HEK293T (cell line): ENCODE measurements at regions not wholly inside any gene's neighbourhood (a gene's known extent, or its start where the extent isn't known, plus 50 kb on each side); places are given as distances from the start of the nearest gene placed in this dataset.
"Not testable (repeated sequence)": the region's sequence is repeated elsewhere in the genome, so short reads cannot be mapped to it uniquely, and the experiment has no call there.

Experiments used
- CTCF ChIA-PET: fragments of 350-600 bp; formaldehyde crosslinking; extraction: SDS; loops from one replicate; lab custom pipeline; 2021; ENCODE audit warnings: antibody characterized with exemption, inconsistent platforms; lab: Yijun Ruan, JAX
- POLR2A ChIA-PET: fragments of 350-600 bp; formaldehyde crosslinking; extraction: SDS; loops from one replicate; lab custom pipeline; 2020; ENCODE audit warnings: antibody characterized with exemption, inconsistent platforms; lab: Yijun Ruan, JAX
- DNase-seq: peaks from one replicate; pipeline ENCODE4 v3.0.0; 2012; ENCODE audit warnings: mixed read lengths; ENCODE audit errors: extremely low spot score
- ARNT ChIP-seq: fragments of 450-650 bp; IDR thresholded peaks from 2 replicates; pipeline ENCODE4 v1.6.1; 2017; ENCODE audit warnings: mild to moderate bottlenecking
- BHLHE40 ChIP-seq: fragments of 450-650 bp; IDR thresholded peaks from 2 replicates; pipeline ENCODE4 v1.6.1; 2016; ENCODE audit warnings: mild to moderate bottlenecking, moderate library complexity, borderline replicate concordance
- CTBP1 ChIP-seq: fragments of 450-650 bp; IDR thresholded peaks from 2 replicates; pipeline ENCODE4 v1.6.1; 2016; ENCODE audit warnings: borderline replicate concordance
- ELF4 ChIP-seq: fragments of 450-650 bp; IDR thresholded peaks from 2 replicates; pipeline ENCODE4 v1.6.1; 2017; ENCODE audit warnings: antibody characterized with exemption
- FOXA1 ChIP-seq: fragments of 450-650 bp; IDR thresholded peaks from 2 replicates; pipeline ENCODE4 v1.6.1; 2016; ENCODE audit warnings: mild to moderate bottlenecking
- FOXK2 ChIP-seq: fragments of 450-650 bp; IDR thresholded peaks from 2 replicates; pipeline ENCODE4 v1.6.1; 2016; ENCODE audit warnings: mild to moderate bottlenecking
- FOXM1 ChIP-seq: fragments of 450-650 bp; IDR thresholded peaks from 2 replicates; pipeline ENCODE4 v1.6.1; 2017; ENCODE audit warnings: mild to moderate bottlenecking, borderline replicate concordance
- HDGF ChIP-seq: fragments of 450-650 bp; IDR thresholded peaks from 2 replicates; pipeline ENCODE4 v1.6.1; 2017; ENCODE audit warnings: antibody characterized with exemption, borderline replicate concordance
- L3MBTL2 ChIP-seq: fragments of 450-650 bp; conservative IDR thresholded peaks from 2 replicates; pipeline ENCODE4 v1.6.1; 2016; ENCODE audit warnings: mild to moderate bottlenecking
- LEF1 ChIP-seq: fragments of 450-650 bp; IDR thresholded peaks from 2 replicates; pipeline ENCODE4 v1.6.1; 2017; ENCODE audit warnings: mild to moderate bottlenecking, borderline replicate concordance
- NFRKB ChIP-seq: fragments of 450-650 bp; IDR thresholded peaks from 2 replicates; pipeline ENCODE4 v1.6.1; 2016; ENCODE audit warnings: mild to moderate bottlenecking, moderate library complexity
- SP1 ChIP-seq: fragments of 450-650 bp; IDR thresholded peaks from 2 replicates; pipeline ENCODE4 v1.6.1; 2017
- SUZ12 ChIP-seq: fragments of 450-650 bp; IDR thresholded peaks from 2 replicates; pipeline ENCODE4 v1.6.1; 2016; ENCODE audit warnings: mild to moderate bottlenecking
- TARDBP ChIP-seq: fragments of 450-650 bp; IDR thresholded peaks from 2 replicates; pipeline ENCODE4 v1.6.1; 2016
- ZNF384 ChIP-seq: fragments of 450-650 bp; IDR thresholded peaks from 2 replicates; pipeline ENCODE4 v1.6.1; 2016
- TF ChIP-seq, protein P1 (sequence below): fragments of 450-650 bp; IDR thresholded peaks from 2 replicates; pipeline ENCODE4 v1.6.1; 2016

DNA sequence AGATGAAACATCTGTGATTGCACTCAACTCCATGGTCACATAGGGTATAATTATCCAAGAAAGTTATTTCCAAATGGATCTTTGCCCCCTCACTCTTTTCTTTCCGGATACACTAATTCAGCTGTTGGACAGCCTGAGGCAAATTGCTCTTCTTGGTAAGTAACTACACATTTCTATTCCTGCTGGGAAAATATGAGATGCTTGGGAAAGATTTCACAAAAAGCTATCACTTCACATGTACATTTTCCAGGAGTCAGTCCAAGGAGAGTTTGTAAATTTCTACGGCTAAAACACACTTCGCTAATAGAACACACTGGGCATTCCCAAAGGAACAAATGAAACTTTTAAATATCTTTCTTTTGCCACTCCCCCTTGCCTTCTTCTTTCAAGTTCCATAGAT, 123.0 kb upstream of the GRIA1 start:
- ChIA-PET POLR2A (no interaction called here), CTCF (no interaction called here)
- no peak for DNase-seq
- TF ChIP-seq SP1: no peak
- no peak for TF ChIP-seq FOXK2

DNA sequence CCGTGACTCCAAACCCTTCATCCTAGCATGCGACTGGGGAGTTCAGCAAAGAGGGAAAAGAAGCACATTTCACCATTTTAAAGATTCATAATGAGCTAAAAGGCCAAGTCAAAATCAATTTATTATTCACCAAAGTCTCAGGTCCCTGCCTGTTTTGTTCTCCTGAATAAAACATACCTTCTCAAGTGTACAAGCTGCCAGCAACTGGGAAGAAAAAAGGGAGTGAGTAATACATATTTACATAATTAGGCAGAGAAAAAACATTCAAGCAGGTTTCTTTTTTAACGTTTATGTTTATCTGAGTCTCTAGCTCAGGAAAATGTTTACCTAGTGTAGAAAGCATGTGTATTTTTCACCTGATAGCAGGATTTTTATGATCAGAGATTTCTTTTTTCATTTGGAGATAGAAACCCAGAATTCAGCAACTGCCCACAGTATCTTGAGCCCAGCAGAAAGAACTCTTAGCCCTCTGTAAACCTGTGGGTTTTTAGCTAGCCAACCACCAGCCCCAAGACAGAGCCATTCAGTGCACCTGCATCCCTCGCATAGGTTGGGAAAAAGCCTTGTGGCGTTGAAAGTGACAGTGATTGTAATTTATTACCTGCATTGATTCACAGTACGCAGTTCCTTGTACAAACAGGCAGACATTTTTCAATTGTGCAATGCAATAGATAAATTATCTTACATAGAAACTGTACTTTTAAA, 117.9 kb upstream of the GRIA1 start:
- no peak for DNase-seq
- POLR2A ChIA-PET: no interaction called here
- CTCF ChIA-PET: no interaction called here
- no peak for TF ChIP-seq NFRKB

DNA sequence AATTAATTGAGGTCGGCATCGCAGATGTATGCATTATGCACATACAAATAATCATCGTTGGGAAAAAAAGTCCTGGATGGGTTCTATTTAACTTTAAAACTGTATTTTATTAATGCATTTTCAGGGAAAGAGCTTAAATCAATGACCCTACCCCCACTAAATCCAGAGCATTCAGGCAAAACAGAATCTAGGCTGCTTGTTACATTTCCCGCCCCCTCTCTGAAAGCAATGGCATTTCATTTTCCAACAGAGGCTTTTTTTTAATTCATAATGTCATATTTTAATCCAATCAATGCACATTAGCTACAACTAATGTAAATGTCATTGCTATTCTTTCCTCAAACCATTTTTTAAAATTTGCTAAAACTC, 117.4 kb upstream of the GRIA1 start:
- POLR2A ChIA-PET: no interaction called here
- no peak for DNase-seq
- TF ChIP-seq FOXA1 (no peak), L3MBTL2 (no peak), LEF1 (no peak), NFRKB (no peak), FOXK2 (no peak), BHLHE40 (no peak), ARNT (no peak), CTBP1 (no peak), SUZ12 (no peak), SP1 (no peak), ZNF384 (no peak), ELF4 (no peak), TARDBP (no peak)
- TF ChIP-seq, protein P1, sequence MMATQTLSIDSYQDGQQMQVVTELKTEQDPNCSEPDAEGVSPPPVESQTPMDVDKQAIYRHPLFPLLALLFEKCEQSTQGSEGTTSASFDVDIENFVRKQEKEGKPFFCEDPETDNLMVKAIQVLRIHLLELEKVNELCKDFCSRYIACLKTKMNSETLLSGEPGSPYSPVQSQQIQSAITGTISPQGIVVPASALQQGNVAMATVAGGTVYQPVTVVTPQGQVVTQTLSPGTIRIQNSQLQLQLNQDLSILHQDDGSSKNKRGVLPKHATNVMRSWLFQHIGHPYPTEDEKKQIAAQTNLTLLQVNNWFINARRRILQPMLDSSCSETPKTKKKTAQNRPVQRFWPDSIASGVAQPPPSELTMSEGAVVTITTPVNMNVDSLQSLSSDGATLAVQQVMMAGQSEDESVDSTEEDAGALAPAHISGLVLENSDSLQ: no peak
- CTCF ChIA-PET: no interaction called here

DNA sequence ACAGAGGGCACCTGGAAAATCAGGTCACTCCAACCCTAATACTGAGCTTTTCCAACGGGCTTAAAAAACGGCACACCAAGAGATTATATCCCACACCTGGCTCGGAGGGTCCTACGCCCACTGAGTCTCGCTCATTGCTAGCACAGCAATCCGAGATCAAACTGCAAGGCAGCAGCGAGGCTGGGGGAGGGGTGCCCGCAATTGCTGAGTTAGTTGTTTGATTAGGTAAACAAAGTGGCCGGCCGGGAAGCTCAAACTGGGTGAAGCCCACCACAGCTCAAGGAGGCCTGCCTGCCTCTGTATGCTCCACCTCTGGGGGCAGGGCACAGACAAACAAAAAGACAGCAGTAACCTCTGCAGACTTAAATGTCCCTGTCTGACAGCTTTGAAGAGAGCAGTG, 108.8 kb upstream of the GRIA1 start:
- DNase-seq, POLR2A ChIA-PET, CTCF ChIA-PET: not testable (repeated sequence)

DNA sequence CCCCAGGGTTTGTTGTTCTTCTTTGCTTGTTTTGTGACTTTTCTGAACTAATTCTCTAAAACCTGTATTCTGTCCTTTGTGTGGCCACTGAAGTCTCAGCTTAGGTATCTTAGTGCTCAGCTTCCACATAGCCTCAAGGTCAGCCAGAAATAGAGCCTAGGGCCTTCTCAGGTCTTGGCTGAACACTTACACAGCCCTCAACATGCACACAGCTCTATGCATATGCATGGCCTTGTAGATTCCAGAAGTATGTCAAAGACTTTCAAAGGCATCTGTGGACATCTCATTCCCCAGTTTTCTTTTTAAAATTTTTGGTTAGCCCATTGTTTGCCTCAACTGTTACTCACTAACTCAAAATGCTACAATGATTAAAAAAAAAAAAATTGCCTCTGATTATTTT, 99.9 kb upstream of the GRIA1 start:
- TF ChIP-seq SP1 (no peak), ELF4 (no peak), ARNT (no peak), TARDBP (no peak), NFRKB (no peak), ZNF384 (no peak), FOXA1 (no peak), FOXM1 (no peak), FOXK2 (no peak), HDGF (no peak), L3MBTL2 (no peak), CTBP1 (no peak), SUZ12 (no peak)
- TF ChIP-seq, protein P1: no peak
- no peak for DNase-seq
- ChIA-PET POLR2A (no interaction called here), CTCF (no interaction called here)

DNA sequence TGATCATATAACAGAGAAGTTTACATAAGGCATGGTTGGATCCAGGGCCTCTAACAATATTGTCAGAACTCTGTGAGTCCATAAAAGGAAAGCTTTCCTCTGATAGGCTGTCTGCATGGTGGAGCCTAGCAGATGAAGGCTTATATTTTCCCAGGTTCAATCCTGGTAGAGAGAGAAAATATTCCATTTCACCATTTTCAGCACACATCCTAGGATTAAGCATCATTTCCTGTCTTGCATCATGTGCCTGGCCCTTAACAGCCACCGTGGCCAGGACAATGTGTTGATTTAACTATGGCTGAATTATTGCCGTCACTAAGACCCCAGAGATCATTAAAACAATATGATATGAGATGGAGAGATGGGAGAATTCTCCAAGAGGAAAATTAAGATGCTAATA, 90.9 kb upstream of the GRIA1 start:
- ChIA-PET POLR2A (no interaction called here), CTCF (no interaction called here)
- TF ChIP-seq BHLHE40: no peak
- no peak for TF ChIP-seq SUZ12
- TF ChIP-seq CTBP1: no peak
- TF ChIP-seq FOXM1: no peak
- TF ChIP-seq ELF4: no peak
- TF ChIP-seq ZNF384: no peak
- TF ChIP-seq, protein P1: no peak
- no peak for TF ChIP-seq FOXK2
- no peak for TF ChIP-seq HDGF
- no peak for TF ChIP-seq SP1
- no peak for TF ChIP-seq NFRKB
- TF ChIP-seq LEF1: no peak
- TF ChIP-seq L3MBTL2: no peak
- TF ChIP-seq FOXA1: no peak
- no peak for DNase-seq

DNA sequence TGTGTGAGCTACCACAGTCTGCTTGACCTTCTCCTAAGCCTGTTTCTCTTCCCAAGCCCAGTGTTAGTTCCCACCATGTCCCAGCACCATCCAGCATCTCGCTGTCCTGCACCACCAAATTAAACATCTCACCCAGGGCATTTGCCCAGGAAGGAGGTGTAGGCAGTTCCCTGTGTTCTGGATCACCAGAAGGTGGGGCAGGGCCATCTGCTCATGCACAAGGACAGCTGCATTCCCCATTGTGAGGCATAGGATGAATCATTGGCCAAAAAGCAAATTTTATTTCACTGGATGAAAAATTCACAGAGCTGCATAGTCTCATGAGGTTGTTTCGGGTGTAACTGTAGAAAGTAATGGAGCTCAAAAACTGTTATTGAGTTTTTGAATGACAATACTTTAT, 89.5 kb upstream of the GRIA1 start:
- TF ChIP-seq HDGF (no peak), ELF4 (no peak), CTBP1 (no peak), TARDBP (no peak), ZNF384 (no peak), FOXA1 (no peak), FOXK2 (no peak), SUZ12 (no peak), ARNT (no peak), L3MBTL2 (no peak), SP1 (no peak), NFRKB (no peak), FOXM1 (no peak), BHLHE40 (no peak), LEF1 (no peak)
- TF ChIP-seq, protein P1: no peak
- DNase-seq: no peak
- ChIA-PET CTCF (no interaction called here), POLR2A (no interaction called here)
